GM12873 (cell line): ENCODE measurements at regions not wholly inside any gene's neighbourhood (a gene's known extent, or its start where the extent isn't known, plus 50 kb on each side); places are given as distances from the start of the nearest gene placed in this dataset.

Experiments used
- CTCF ChIP-seq: IDR thresholded peaks from 2 replicates; pipeline ENCODE4 v1.5.1; 2012; ENCODE audit warnings: low read depth, mild to moderate bottlenecking, moderate library complexity, low read length, control low read depth; ENCODE audit not compliant: insufficient read depth; ENCODE audit errors: missing control alignments

GRCh38 chr15:97162805-97163495 is 797.6 kb upstream of the ARRDC4 start:
- TF ChIP-seq CTCF = no peak

- TF ChIP-seq CTCF = no peak
These were observed 795.3 kb upstream of the ARRDC4 start for GRCh38 chr15:97165205-97165604.

- TF ChIP-seq CTCF = no peak
These were observed 791.6 kb upstream of the ARRDC4 start for GRCh38 chr15:97168704-97169475.

- TF ChIP-seq CTCF = no peak
These were observed 788.9 kb upstream of the ARRDC4 start for GRCh38 chr15:97171556-97171955.

- TF ChIP-seq CTCF = no peak
These were observed 785.5 kb upstream of the ARRDC4 start for GRCh38 chr15:97174886-97175540.

- no peak for TF ChIP-seq CTCF
These were observed 783.3 kb upstream of the ARRDC4 start for GRCh38 chr15:97177151-97177577.

- TF ChIP-seq CTCF = no peak
These were observed 777.9 kb upstream of the ARRDC4 start for GRCh38 chr15:97182581-97182980.
